ENCODE measurements at regions not wholly inside any gene's neighbourhood (a gene's known extent, or its start where the extent isn't known, plus 50 kb on each side); places are given as distances from the start of the nearest gene placed in this dataset.
"Not testable (repeated sequence)": the region's sequence is repeated elsewhere in the genome, so short reads cannot be mapped to it uniquely, and the experiment has no call there.

DNA sequence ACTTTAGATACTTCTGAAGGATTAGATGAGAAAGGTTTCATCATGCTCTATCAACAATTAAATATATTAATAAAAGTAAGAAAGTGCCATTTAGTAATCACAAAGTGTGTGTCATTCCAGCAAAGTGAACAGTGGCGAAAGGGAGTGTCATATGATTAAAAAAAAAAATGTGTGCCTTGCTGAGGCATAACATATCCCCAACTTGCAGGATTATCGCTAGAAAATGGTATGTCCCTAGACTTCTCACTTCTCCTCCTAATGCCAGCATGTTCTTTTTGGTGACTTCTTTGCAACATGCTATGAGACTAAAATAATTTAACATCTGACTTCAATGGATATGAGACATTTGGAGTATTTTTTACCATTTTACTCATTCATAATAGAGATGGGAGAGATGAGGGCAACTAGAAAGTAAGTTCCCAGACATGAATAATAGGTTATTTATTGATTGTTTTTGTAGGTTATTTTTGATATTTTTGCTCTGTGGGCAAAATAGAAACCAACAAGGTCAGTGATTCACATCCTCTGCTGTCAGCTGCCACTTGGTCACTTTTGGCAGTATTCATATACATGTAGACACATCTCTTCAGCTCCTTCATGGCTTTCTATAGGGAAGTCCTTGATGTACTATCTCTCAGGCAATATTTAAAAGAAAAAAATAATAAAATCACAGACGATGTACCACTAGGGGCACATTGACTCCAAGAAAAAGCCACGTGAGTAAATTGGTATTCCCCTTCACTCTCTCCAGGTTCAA, 370.1 kb downstream of the BMP2 start:
- intact Hi-C loops (cut with DNase I): no loop called here
- no peak for DNase-seq (ENCODE audit: low spot score)

DNA sequence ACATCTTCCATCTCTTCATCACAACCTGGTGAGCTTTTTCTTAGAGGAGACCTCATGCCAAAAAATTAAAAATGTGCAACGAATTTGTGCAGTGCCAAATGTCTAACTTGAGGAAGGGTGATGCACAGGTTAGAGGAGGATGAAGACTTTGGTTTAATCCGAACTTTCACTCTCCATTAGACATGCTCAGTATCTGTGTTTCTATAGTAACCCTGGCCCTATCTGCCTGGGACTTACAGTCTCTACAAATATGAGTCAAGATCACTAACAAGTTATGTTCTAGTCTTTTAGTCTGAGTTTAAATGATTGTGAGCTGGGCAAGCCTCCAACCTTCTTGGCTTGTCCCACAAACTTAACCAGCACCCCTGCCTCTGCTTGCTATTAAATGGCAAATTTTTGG, 377.0 kb downstream of the BMP2 start:
- DNase-seq (ENCODE audit: low spot score): no peak
- intact Hi-C loops (cut with DNase I): no loop called here

DNA sequence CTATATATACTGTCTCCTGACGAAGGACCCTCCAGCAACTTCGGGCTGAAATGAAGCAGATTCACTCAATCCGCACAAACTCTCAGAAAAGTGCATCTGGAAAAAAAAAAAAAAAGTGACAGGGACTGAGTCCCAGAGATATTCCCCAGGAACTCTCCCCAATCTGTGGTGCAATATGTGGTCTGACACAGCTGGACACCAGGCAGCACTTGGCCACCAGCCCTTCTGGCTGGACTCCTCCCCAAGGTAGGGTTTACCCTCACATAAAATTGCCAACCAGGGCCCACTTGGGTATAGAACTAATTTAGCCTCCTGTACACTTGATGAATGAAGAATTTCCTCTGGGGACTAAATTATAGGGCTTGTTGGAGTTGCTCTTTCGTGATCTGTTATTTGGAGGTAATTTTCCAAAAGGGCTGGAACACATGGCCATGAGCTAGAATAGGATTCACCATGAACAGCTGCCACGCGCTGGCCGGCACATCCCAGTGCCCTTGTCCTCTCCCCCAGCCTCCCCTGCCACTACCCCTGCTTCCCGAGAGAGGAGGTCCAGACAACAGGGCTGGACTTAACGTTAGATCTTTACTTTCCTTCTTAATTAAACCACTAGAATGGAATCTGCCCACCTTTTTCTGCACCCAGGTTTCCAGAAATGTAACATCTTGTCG, 379.2 kb downstream of the BMP2 start:
- no peak for DNase-seq (ENCODE audit: low spot score)
- intact Hi-C loops (cut with DNase I): no loop called here

GRCh38 chr20:7147220-7147601, 379.7 kb downstream of the BMP2 start:
- DNase-seq (ENCODE audit: low spot score): no peak
- intact Hi-C loops (cut with DNase I): no loop called here

DNA sequence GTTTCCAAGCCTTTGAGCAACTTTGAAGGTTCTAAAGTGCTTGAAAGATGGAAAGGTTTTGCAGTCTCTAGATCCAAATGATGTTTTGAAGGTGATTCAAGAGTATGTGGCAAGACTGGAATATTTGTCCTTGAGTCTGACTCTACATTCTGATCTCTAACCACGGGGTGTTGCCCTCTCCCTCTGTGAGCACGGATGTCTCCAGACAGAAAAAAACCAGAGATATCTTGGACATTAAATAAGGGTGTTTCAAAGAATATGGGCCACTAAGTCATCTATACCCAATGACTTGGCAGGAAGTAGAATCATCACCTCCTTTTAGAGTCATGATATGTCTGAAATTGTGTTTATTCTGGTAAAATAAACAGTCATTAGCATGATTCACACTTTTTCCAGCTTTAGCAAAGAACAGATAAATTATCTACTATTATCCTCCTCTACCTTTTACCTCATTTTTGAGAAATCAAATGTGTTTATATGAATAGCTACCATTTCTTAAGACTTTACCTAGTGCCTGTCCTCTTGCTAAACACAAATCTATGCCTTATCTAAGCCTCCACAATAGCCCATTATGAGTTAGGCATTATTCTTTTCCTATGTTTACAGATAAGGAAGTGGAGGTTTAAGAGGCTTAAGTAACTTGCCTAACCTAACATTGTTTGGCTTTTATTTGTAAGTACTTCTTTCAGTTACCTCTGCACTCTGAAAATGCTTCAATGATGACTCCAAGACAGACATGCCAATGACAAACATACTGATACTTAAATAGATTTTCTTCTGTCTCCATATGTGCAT, 384.4 kb downstream of the BMP2 start:
- intact Hi-C loops (cut with DNase I): no loop called here
- DNase-seq (ENCODE audit: low spot score): no peak

DNA sequence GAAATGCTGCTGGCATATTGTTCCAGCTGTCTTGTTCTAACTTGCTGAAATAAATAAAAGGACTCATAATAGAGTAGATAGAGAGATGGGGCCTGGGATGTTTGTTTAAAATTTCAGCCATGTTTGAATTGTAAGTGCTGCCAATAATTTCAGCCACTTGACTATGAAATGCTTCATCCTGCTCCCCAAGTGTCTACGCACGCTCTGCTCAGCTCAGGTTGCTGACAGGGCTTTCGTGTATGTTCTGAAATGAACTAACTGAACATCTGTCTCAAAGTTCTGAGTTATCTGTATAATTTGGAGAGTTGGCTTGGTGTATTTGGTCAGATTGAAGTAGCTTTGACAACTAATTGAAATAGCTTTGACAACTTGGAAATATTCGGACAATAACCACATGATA, 387.8 kb downstream of the BMP2 start:
- intact Hi-C loops (cut with DNase I): no loop called here
- DNase-seq (ENCODE audit: low spot score): no peak

DNA sequence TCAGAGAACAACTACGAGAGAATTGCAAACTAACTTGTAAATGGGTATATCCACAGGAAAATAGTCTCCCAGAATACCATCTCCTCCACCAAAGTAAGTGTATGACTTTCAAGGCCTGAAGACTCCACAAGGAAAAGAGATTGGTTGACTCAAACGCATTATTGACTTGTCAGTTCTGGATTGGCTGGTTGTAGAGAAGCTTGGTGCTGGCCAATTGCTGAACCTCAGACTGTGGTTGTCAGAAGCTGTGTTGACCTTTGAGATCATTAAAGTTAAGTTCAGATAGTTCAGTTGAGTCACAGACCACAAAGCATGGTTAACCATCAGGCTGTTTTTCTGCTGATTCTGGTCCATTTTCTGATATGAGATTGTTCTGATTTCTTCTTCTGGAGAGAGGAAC, 388.3 kb downstream of the BMP2 start:
- DNase-seq (ENCODE audit: low spot score): no peak
- intact Hi-C loops (cut with DNase I): no loop called here

DNA sequence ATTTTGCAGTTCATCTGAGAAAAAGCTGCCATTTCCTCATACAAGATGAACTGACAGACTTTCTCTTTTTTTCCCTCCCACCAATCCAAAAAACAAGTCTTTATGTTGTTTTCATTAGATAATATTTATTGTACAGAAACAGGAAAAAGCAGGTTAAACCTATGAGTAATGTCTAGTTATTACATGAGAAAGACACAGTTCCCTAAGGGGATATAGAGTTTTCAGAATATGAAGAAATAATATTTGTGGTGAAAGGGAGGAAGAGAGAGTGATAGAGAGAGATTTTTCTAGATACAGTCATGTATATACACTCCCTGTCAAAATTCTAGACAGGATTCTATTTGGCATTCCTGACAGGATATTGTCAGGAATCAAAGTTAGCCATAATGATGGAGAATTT, 392.4 kb downstream of the BMP2 start:
- no peak for DNase-seq (ENCODE audit: low spot score)
- intact Hi-C loops (cut with DNase I): no loop called here

DNA sequence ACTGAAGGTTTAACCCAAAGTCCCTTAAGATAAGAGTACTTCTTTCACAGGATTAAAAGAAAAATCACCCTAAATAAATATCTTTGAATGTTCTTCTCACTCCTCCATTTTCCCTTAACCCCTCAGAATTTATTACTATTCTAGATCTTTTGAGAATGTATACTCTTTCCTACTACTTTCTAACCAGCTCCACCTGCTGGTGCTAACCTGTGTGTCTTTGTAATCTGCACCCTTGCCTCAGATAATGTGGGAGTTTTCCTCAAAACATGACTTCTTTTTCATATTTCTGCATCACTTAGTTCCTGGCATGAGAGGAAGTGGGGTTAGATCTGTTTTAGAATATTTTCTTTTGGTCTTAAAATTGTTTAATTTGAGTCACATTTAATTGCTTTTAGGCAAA, 394.2 kb downstream of the BMP2 start:
- intact Hi-C loops (cut with DNase I): no loop called here
- no peak for DNase-seq (ENCODE audit: low spot score)

GRCh38 chr20:7171911-7172310, 404.4 kb downstream of the BMP2 start:
- intact Hi-C loops (cut with DNase I): no loop called here
- no peak for DNase-seq (ENCODE audit: low spot score)

DNA sequence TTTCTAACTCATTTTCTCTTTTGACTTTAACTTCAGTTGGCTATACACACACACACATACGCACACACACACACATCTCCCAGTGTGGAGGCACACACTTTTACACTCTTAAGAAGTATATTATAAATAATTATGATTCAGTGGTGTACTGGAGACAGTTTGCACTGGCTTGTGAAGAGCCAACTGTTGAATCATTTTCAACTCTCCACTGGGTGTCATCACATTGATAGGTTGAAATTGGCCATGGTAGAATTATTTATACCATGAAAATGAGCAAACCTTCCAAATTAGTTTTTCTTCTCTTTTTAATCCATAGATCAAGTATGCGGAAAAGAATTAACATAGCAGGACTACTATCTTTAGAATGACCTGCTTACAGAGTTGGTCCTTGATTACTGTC, 407.1 kb downstream of the BMP2 start:
- DNase-seq (ENCODE audit: low spot score): no peak
- intact Hi-C loops (cut with DNase I): no loop called here

GRCh38 chr20:7175827-7176226, 408.3 kb downstream of the BMP2 start:
- intact Hi-C loops (cut with DNase I); DNase-seq (ENCODE audit: low spot score): not testable (repeated sequence)

GRCh38 chr20:7178004-7178403, 410.5 kb downstream of the BMP2 start:
- no peak for DNase-seq (ENCODE audit: low spot score)
- intact Hi-C loops (cut with DNase I): no loop called here

DNA sequence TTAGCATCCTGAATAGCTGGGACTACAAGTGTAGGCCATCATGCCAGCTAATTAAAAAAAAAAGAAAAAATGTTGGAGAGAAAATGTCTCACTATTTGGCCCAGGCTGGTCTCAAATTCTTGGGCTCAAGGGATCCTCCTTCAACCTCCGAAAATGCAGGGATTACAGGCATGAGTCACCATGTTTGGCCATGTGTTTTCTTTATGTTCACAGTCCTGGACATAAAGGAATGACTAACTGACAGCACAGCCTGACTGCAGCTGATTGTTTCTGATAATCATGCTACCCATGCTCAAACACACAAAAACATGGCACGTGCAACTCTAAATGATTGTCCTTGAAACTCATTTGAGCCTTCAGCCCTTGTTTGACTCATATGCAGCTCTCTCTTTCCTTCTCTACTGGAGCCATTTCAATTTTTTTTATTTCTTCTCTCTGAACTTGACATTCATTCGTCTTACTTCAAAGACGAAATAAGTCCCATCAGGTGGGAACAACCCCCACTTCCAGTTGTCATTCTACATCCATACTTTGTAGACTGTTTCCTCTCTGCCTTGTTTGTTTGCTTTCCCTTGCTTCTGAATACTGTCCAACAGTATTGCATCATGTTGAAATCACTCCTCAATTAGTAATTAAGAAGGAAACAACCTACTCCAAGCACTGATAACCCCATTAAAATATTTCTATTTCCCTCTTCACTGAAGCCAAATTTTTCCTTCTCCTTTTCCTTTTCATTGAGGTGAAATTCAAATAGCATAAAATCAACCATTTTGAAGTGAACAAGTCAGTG, 413.0 kb downstream of the BMP2 start:
- intact Hi-C loops (cut with DNase I): no loop called here
- DNase-seq (ENCODE audit: low spot score): no peak

DNA sequence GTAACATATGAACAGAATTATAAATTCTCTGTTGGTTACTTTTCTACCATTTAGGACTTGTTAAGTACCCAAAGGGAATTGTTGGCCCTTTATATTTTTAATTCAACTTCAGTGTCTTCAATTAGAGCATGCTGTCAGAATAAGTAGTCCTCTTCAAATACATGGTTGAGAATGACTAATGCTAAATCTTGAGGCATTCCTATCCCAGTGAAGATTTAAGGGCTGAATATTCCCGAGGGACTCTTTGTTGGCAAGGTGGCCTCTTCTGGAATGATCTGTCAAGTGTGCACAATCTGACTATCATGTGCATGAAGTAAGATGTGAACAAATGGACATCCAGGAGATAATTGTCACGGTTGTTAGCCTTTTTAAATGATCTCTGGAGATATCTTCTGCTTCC, 421.7 kb downstream of the BMP2 start:
- intact Hi-C loops (cut with DNase I): no loop called here
- no peak for DNase-seq (ENCODE audit: low spot score)

GRCh38 chr20:7193681-7194080, 426.2 kb downstream of the BMP2 start:
- intact Hi-C loops (cut with DNase I): no loop called here
- no peak for DNase-seq (ENCODE audit: low spot score)

DNA sequence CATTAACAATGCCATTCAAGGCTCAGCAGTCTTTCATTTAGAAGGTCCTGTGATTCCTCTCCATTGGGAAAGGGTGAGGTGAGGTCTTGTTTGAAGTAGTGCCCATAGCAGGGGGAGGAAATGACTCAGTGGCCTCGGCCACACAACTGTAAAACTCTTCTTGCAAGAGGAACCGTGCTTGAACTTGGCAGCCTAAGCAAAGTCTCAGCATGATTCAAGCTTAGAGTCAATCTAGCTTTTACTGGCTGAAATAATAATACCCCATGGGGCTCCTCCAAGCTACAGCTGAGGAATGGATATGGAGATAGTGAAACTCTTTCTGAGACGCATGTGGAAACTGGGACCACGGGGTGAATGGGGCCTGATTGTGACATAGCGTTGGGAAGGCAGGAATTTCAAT, 428.2 kb downstream of the BMP2 start:
- intact Hi-C loops (cut with DNase I): no loop called here
- no peak for DNase-seq (ENCODE audit: low spot score)

GRCh38 chr20:7196481-7196880, 429.0 kb downstream of the BMP2 start:
- no peak for DNase-seq (ENCODE audit: low spot score)
- intact Hi-C loops (cut with DNase I): no loop called here

DNA sequence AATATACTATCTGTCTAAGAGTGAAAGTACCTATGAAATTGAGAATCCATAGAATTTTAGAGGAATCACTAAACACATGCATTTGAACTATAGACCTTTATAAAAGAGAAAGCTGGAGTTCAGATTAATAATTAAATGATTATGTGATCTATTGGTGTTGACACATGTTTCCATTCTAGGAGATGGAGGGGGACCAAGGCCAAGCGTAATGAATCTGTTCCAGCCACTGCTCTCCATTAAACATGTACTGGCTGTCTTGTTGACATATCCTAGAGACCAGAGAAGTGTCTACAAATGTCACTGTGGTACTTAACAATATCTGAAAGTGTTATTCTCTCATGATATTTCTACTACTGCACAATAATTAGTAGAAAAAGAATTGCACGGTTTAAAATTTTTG, 432.4 kb downstream of the BMP2 start:
- no peak for DNase-seq (ENCODE audit: low spot score)
- intact Hi-C loops (cut with DNase I): no loop called here

Data from posterior vena cava (tissue), 2 donors.